HG03025 (cell line): ENCODE measurements at regions not wholly inside any gene's neighbourhood (a gene's known extent, or its start where the extent isn't known, plus 50 kb on each side); places are given as distances from the start of the nearest gene placed in this dataset.
"Not testable (repeated sequence)": the region's sequence is repeated elsewhere in the genome, so short reads cannot be mapped to it uniquely, and the experiment has no call there.

Experiments
- ATAC-seq: cut with Tn5 transposase; IDR thresholded peaks from one replicate; pipeline ENCODE4 v1.9.1; 2021; ENCODE audit warnings: mild to moderate bottlenecking, moderate library complexity; ENCODE audit not compliant: unreplicated experiment, low FRiP score

DNA sequence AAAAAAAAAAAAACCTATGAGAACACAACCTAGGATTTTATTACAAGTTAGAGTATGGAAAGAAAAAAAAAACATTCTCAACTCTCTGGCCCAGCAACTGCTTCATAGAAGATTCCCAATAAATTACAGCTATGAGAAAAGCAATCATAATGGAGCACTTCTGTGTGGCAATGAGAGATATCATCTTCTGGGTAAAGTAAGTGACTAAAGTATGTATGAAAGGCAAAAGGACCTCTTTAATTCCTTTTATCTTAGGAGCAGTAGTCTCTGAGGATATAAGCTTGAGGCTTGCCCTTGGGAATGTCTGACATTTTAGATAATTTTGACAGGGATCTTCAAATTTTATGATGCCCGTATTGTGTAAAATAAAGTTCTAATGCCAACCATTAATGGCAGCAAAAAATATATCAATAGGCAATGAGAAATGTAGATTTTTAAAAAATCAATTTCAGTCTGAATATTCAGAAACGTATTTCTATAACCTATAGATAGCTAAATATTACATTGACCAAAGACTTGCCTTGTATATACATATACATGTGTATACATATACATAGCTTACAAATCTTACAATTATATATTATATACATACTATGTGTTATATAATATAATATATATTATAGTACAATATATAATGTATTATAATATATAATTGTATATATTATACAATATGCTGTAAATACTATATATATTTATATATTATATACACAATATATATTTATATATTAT is 823.9 kb upstream of the SLITRK1 start:
- no peak for ATAC-seq

GRCh38 chr13:84702174-84702573 is 819.9 kb upstream of the SLITRK1 start:
- no peak for ATAC-seq

DNA sequence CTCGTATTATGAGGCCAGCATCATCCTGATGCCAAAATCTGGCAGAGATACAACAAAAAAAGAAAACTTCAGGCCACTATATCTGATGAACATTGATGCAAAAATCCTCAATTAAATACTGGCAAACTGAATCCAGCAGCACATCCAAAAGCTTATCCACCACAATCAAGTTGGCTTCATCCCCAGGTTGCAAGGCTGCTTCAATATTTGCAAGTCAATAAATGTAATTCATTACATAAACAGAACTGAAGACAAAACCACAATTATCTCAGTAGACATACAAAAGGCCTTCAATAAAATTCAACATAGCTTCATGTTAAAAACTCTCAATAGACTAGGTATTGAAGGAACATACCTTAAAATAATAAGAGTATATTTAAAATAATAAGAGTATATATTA is 815.3 kb upstream of the SLITRK1 start:
- not testable (repeated sequence) for ATAC-seq

DNA sequence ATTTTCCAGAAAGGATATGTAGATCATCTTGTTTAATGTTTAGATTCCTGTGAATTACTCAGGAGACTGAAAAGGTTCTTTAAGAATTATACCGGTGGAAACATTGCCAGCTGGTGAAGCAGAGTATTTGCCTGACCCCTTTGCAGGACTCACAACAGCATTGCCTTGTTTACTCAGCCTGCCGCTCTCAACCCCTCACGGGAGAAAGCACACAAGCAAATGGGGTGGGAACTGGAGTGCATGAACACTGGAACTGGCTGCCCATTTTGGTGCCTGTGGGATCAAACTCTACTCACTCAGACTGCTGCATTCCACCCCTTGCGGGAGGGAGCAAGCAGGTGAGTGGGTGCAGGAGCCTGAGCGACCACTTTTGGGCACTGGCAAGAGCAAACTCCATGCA is 804.7 kb upstream of the SLITRK1 start:
- ATAC-seq, result no peak

DNA sequence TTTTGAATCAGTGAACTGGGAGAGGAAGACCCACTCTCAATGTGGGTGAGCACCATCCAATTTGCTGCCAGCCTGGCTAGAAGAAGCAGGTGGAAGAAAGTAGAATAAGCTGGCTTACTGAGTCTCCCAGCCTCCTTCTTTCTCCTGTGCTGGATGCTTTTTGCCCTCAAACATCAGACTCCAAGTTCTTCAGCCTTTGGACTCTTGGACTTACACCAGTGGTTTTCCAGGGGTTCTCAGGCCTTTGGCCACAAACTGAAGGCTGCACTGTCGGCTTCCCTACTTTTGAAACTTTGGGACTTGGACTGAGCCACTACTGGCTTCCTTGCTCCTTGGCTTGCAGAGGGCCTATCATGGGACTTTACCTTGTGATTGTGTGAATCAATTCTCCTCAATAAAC is 804.2 kb upstream of the SLITRK1 start:
- no peak for ATAC-seq

- no peak for ATAC-seq
These were observed 802.5 kb upstream of the SLITRK1 start for GRCh38 chr13:84684804-84685203.

GRCh38 chr13:84684048-84684662 is 801.9 kb upstream of the SLITRK1 start:
- ATAC-seq, result no peak

DNA sequence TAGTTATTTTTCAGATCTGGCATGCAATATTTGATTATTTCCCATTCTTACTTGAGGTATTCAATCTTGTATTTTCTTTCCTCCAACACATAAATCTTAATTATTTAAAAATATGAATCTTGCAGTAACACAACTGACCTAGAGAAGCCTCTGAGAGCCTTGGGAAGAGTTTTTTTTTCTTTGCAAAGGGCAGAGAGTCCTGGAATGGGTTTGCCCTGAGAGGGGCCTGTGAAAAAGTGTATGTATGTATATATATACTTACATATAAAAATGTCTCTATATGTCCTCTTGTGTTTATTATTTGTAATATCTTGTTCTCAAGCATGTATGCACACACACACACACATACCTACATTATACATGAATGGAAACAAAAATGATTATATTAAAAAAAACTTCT is 801.2 kb upstream of the SLITRK1 start:
- ATAC-seq, result no peak

- ATAC-seq, result no peak
These were observed 795.6 kb upstream of the SLITRK1 start for GRCh38 chr13:84677836-84678235.

DNA sequence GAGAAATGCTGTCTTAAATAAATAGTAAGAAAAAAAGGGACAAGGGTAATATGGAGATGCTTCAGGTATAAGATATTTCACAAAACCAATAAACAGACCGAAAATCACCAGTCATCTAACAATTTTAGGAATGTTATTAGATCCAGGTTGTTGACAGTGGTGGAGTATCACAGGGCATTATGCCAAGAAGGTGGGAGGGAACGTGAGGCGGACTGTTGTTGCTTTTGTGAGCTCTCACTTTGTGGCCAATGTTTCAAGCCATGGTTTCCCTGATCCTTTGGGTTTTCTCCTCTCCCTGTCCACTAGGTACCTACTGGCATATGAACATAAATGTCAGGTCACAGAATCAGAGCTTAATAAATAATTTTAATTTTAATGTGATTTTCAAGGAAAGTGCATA is 790.3 kb upstream of the SLITRK1 start:
- no peak for ATAC-seq

DNA sequence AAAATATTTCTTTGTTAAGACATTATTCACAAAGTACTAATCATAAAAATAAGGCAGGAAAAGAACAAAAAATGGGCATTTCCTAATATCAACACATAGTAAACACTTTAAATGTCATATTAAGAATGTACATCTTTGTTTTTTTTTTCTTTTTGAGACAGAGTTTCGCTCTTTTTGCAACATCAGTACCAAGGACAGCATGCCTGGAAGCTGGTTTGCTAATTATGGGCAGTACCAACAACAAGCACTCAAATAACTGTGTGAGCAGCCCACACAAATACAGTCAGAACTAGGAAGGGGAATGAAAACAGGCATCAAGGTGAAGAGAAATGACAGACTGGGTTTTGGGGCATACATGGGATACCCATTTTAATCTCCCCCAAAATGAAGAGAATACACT is 788.0 kb upstream of the SLITRK1 start:
- ATAC-seq, result no peak

GRCh38 chr13:84668637-84669036 is 786.4 kb upstream of the SLITRK1 start:
- ATAC-seq, result no peak

GRCh38 chr13:84662491-84662890 is 780.2 kb upstream of the SLITRK1 start:
- no peak for ATAC-seq

DNA sequence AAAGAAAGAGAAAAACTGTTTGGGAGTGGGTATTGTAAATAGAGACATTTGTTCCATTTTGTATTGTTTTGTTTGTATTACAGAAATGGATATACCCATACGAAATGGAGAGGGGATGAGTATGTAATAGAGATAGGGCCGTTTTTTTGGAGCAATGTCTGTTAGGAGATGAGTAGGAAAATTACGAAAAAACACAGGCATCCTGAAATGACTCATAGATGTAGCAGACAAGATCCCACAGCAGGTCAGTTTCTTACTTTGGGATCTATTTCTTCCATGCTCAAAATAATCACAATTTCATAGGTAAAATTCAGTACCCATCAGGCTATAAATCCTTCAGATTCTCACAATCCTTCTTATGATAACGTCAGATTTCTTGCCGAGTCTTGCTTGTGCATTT is 779.4 kb upstream of the SLITRK1 start:
- ATAC-seq, result no peak

DNA sequence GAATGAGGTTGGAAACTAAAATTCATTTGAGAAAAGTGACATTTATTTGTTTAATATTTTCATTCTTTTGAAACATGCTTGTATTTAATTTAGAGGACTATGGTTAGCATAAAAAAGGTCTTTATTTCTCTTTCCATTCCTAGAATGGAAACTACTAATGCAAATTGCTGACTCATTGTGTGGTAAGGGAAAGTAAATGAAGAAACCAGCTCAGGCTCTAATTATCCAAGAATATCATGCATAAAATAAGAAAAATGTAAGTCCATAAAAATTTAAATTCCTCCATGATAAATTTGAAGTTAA is 777.0 kb upstream of the SLITRK1 start:
- ATAC-seq, result no peak

DNA sequence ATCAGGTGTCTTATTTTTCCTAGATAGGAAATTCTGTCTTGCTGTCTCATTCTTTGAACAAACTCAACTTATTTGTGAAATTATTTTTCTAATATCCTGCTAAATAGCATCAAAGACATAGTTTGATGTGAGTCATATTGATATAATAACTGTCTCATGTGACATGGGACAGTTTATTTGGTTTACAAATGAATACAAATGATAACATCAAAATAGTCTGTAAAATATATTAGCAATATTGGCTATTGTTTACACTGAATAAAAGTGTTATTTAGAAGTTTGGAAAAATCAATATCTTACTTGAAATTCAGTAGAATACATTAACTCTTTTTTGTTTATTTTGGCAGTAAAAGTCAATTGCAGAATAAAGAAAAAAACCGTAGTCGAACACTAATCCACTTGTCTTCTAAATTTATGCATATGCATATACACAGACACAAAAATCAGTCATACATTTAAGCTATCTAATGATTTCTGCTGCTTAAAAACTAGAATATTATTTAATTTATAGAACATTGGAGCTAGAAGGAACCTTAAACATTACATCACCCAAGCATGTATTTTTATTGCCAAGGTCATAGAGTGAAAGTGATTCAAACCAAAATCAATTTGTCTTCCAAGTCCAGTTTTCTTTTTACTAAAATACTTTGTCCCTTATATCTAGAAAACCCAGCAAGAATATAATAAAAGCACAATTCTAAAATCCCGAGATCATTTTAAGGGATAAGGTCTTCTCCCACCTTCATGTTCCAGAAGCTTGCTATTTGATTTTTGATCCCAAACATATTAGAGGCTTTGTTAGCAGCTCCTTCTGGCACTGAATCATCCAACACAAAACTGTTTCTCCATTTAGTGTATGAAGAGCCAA is 776.5 kb upstream of the SLITRK1 start:
- ATAC-seq, result no peak

- no peak for ATAC-seq
These were observed 773.4 kb upstream of the SLITRK1 start for GRCh38 chr13:84655677-84656076.

DNA sequence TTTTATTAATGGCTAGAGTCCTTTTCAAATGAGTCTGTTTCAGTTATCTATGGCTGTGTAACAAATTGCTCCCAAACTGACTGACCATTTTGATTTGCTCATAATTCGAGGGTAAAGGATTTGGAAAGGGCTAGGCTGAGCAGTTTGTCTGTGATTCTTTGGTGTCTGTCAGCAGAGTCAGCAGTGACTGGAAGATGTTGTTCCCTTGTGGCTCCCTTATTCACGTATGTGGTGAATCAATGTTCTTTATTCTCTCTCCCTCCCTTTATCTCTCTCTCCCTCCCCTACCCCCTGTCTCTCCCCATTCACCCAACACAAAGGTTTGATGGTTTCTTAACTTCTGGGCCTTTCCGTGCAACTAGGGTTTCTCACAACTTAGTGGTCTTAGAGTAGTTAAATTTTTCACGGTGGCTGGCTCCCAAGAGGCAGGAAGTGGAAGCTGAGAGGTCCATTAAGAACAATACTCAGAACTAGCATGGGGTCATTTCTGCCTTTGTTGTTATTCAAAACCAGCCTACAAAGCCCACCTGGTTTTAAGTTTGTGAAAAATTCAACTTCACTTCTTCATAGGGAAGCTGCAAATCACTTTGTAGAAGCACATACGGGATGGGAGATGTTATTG is 772.5 kb upstream of the SLITRK1 start:
- no peak for ATAC-seq

GRCh38 chr13:84653915-84654534 is 771.8 kb upstream of the SLITRK1 start:
- no peak for ATAC-seq

- no peak for ATAC-seq
These were observed 769.4 kb upstream of the SLITRK1 start for GRCh38 chr13:84651705-84652104.

GRCh38 chr13:84651288-84651687 is 769.0 kb upstream of the SLITRK1 start:
- no peak for ATAC-seq
